AG04449 (cell line): ENCODE measurements at regions not wholly inside any gene's neighbourhood (a gene's known extent, or its start where the extent isn't known, plus 50 kb on each side); places are given as distances from the start of the nearest gene placed in this dataset.

ENCODE experiments used
- CTCF ChIA-PET: fragments of 350-600 bp; formaldehyde crosslinking; extraction: SDS; loops from one replicate; lab custom pipeline; 2021; ENCODE audit warnings: antibody characterized with exemption; lab: Yijun Ruan, JAX
- POLR2A ChIA-PET: fragments of 400-600, 350-600 bp; formaldehyde crosslinking; extraction: SDS; loops from one replicate; lab custom pipeline; 2020; ENCODE audit warnings: antibody characterized with exemption, inconsistent platforms; lab: Yijun Ruan, JAX
- DNase-seq: peaks from one replicate; pipeline ENCODE4 v3.0.0-alpha.2; 2010; ENCODE audit warnings: low read depth, low spot score
- H3K4me3 ChIP-seq: 2 replicates; pipeline ENCODE4 v1.5.1; 2011; ENCODE audit warnings: low read depth, mild to moderate bottlenecking, control low read depth, low read length
- CTCF ChIP-seq: IDR thresholded peaks from one replicate; pipeline ENCODE4 v1.5.1; 2011; ENCODE audit warnings: mild to moderate bottlenecking, moderate library complexity, low read length, control low read depth, inconsistent platforms; ENCODE audit not compliant: insufficient read depth; ENCODE audit errors: missing control alignments

GRCh38 chr2:2580341-2580740 lies 249.3 kb upstream of the MYT1L start:
- no peak for TF ChIP-seq CTCF
- ChIA-PET POLR2A (no interaction called here), CTCF (no interaction called here)
- no peak for DNase-seq
- no peak overlapping the region for H3K4me3 ChIP-seq

GRCh38 chr2:2579814-2580213 lies 248.7 kb upstream of the MYT1L start:
- TF ChIP-seq CTCF, result no peak
- ChIA-PET POLR2A (no interaction called here), CTCF (no interaction called here)
- no peak overlapping the region for H3K4me3 ChIP-seq
- DNase-seq, result no peak

- ChIA-PET POLR2A (no interaction called here), CTCF (no interaction called here)
- DNase-seq, result no peak
Observed at GRCh38 chr2:2577407-2577831, 246.3 kb upstream of the MYT1L start.

GRCh38 chr2:2575870-2576386 lies 244.9 kb upstream of the MYT1L start:
- POLR2A ChIA-PET, result no interaction called here

More at GRCh38 chr2:2577407-2577831, 246.3 kb upstream of the MYT1L start:
- TF ChIP-seq CTCF, result no peak
- no peak overlapping the region for H3K4me3 ChIP-seq

GRCh38 chr2:2575181-2575577 lies 244.1 kb upstream of the MYT1L start:
- no peak overlapping the region for H3K4me3 ChIP-seq
- POLR2A ChIA-PET, result no interaction called here
- TF ChIP-seq CTCF, result no peak
- no peak for DNase-seq
- CTCF ChIA-PET, result no interaction called here

More at GRCh38 chr2:2575870-2576386, 244.9 kb upstream of the MYT1L start:
- CTCF ChIA-PET, result no interaction called here
- no peak for TF ChIP-seq CTCF
- DNase-seq, result no peak
- H3K4me3 ChIP-seq, result no peak overlapping the region

- no peak for TF ChIP-seq CTCF
- no peak for DNase-seq
- no peak overlapping the region for H3K4me3 ChIP-seq
- POLR2A ChIA-PET, result no interaction called here
- CTCF ChIA-PET, result no interaction called here
Observed at GRCh38 chr2:2574401-2575180, 243.5 kb upstream of the MYT1L start.
